Endothelial cell of umbilical vein (primary cell): ENCODE measurements at regions not wholly inside any gene's neighbourhood (a gene's known extent, or its start where the extent isn't known, plus 50 kb on each side); places are given as distances from the start of the nearest gene placed in this dataset.

Experiments
- BruUV-seq: library from RNA; stranded (reverse); fragments of 400-500 nt; replicated peaks from 2 replicates; lab custom pipeline; 2021; lab: Mats Ljungman, UMichigan
- CTCF ChIA-PET: fragments of 300-600, 350-600 bp; sonication (Branson Sonifier 250); formaldehyde crosslinking; loops from one replicate; lab custom pipeline; 2021; ENCODE audit warnings: antibody characterized with exemption, inconsistent platforms; lab: Charles Lee
- POLR2A ChIA-PET: fragments of 300-600, 350-600 bp; sonication (Branson Sonifier 250); formaldehyde crosslinking; loops from one replicate; lab custom pipeline; 2021; ENCODE audit warnings: antibody characterized with exemption, inconsistent platforms; lab: Charles Lee
- DNase-seq: peaks from one replicate; pipeline ENCODE4 v3.0.0-alpha.2; 2011; ENCODE audit warnings: low read depth, low spot score
- FAIRE-seq: peaks from 2 replicates; lab custom pipeline; 2011; peaks lifted over from hg19 to GRCh38; lab: Jason Lieb, UNC
- H2AFZ ChIP-seq: 2 replicates; pipeline ENCODE4 v1.6.0; 2012; ENCODE audit warnings: low read depth, low read length, control low read depth, inconsistent platforms
- H3K27ac ChIP-seq: 2 replicates; pipeline ENCODE4 v1.5.1; 2011; ENCODE audit warnings: low read depth, mild to moderate bottlenecking, control low read depth, low read length, moderate library complexity; ENCODE audit not compliant: insufficient read depth
- H3K27me3 ChIP-seq, 2 experiments: 2 replicates each; pipeline versions ENCODE4 v1.6.0 to v1.6.1; 2011; ENCODE audit warnings: low read length in 2 of 2, mixed read lengths in 1 of 2; ENCODE audit not compliant: control insufficient read depth in 2 of 2, insufficient read depth in 2 of 2
- H3K36me3 ChIP-seq, 2 experiments: 2 replicates in 1 of 2; 3 replicates in 1 of 2; pipeline ENCODE4 v1.5.1; 2011; ENCODE audit warnings: low read length in 2 of 2, mild to moderate bottlenecking in 1 of 2, moderate library complexity in 1 of 2; ENCODE audit not compliant: control insufficient read depth in 2 of 2, insufficient read depth in 2 of 2; ENCODE audit errors: extremely low read depth in 1 of 2
- H3K4me1 ChIP-seq: 3 replicates; pipeline ENCODE4 v1.5.1; 2011; ENCODE audit warnings: mild to moderate bottlenecking, low read length; ENCODE audit not compliant: control insufficient read depth, insufficient read depth; ENCODE audit errors: extremely low read depth
- H3K4me2 ChIP-seq: 2 replicates; pipeline ENCODE4 v1.6.1; 2011; ENCODE audit warnings: low read length, control low read depth, mixed read lengths; ENCODE audit not compliant: insufficient read depth
- H3K4me3 ChIP-seq, 3 experiments: fragments of 200-600 bp in 1 of 3; sonication (generic), shearing (Covaris generic) in 1 of 3; replicated peaks in 1 of 3; 2 replicates each; pipeline ENCODE4 v1.5.1; 2011 to 2016; ENCODE audit warnings: control low read depth in 3 of 3, low read length in 3 of 3, mild to moderate bottlenecking in 2 of 3, inconsistent platforms in 1 of 3, low read depth in 1 of 3, moderate library complexity in 1 of 3; ENCODE audit not compliant: insufficient read depth in 1 of 3
- H3K79me2 ChIP-seq: 2 replicates; pipeline ENCODE4 v1.6.0; 2012; ENCODE audit warnings: low read length, inconsistent platforms; ENCODE audit not compliant: control insufficient read depth, insufficient read depth
- H3K9ac ChIP-seq: replicated peaks from 2 replicates; pipeline ENCODE3; 2011; ENCODE audit warnings: low read length, control low read depth; ENCODE audit not compliant: insufficient read depth; ENCODE audit errors: extremely low read depth
- H3K9me1 ChIP-seq: replicated peaks from 3 replicates; pipeline ENCODE4 v1.6.0; 2011; ENCODE audit warnings: mild to moderate bottlenecking, low read length; ENCODE audit not compliant: control insufficient read depth, insufficient read depth; ENCODE audit errors: extremely low read depth
- H3K9me3 ChIP-seq: replicated peaks from 2 replicates; pipeline ENCODE4 v1.5.1; 2012; ENCODE audit warnings: low read length, inconsistent platforms; ENCODE audit not compliant: control insufficient read depth, insufficient read depth
- H4K20me1 ChIP-seq: replicated peaks from 2 replicates; pipeline ENCODE3; 2011; ENCODE audit warnings: mild to moderate bottlenecking, low read length; ENCODE audit not compliant: control insufficient read depth, insufficient read depth; ENCODE audit errors: extremely low read depth
- CTCF ChIP-seq, 2 donors: IDR thresholded peaks; 1 replicate in 1 of 2; 2 replicates in 1 of 2; pipeline ENCODE4 v1.5.1; 2011; ENCODE audit warnings: low read length in 2 of 2, mild to moderate bottlenecking in 2 of 2, moderate library complexity in 2 of 2, control low read depth in 1 of 2, inconsistent platforms in 1 of 2, low read depth in 1 of 2; ENCODE audit not compliant: insufficient read depth in 1 of 2; ENCODE audit errors: extremely low read depth in 1 of 2
- EZH2 ChIP-seq: IDR thresholded peaks from 2 replicates; pipeline ENCODE4 v1.6.1; 2012; ENCODE audit warnings: borderline replicate concordance, low read depth, mild to moderate bottlenecking, moderate library complexity, low read length, inconsistent platforms; ENCODE audit not compliant: severe bottlenecking
- FOS ChIP-seq: IDR thresholded peaks from 2 replicates; pipeline ENCODE4 v1.6.1; 2011; ENCODE audit warnings: mild to moderate bottlenecking, low read length, moderate library complexity, borderline replicate concordance; ENCODE audit not compliant: insufficient read depth
- GATA2 ChIP-seq: IDR thresholded peaks from 2 replicates; pipeline ENCODE4 v1.7.0; 2011; ENCODE audit warnings: low read depth, mild to moderate bottlenecking, moderate library complexity, mixed read lengths, low read length; ENCODE audit not compliant: insufficient read length, insufficient read depth
- JUN ChIP-seq: IDR thresholded peaks from 2 replicates; pipeline ENCODE4 v1.6.1; 2011; ENCODE audit warnings: borderline replicate concordance, low read depth; ENCODE audit not compliant: insufficient read length, insufficient read depth
- MYC ChIP-seq: IDR thresholded peaks from one replicate; pipeline ENCODE4 v1.6.1; 2011; ENCODE audit warnings: mild to moderate bottlenecking, low read depth, low read length
- POLR2A ChIP-seq: IDR thresholded peaks from 2 replicates; pipeline ENCODE4 v1.6.1; 2012; ENCODE audit warnings: low read depth, mild to moderate bottlenecking, control low read depth, low read length
- POLR2AphosphoS5 ChIP-seq: IDR thresholded peaks from 2 replicates; pipeline ENCODE4 v1.6.1; 2012; ENCODE audit warnings: low read depth, mild to moderate bottlenecking, control low read depth, low read length, moderate library complexity; ENCODE audit not compliant: insufficient read depth
- dilution Hi-C: fragments of 300-500 bp; cut with MboI; formaldehyde crosslinking; loops from one replicate; pipeline ENCODE4 v1.15.0; 2019; ENCODE audit warnings: low sequenced_read_pairs; ENCODE audit not compliant: extremely low pct_ligation_motif_present
- intact Hi-C: fragments of 100-400 bp; cut with micrococcal nuclease; formaldehyde crosslinking; loops from one replicate; pipeline ENCODE4 v1.10.0; 2022
- TF ChIP-seq, protein P1 (sequence below): IDR thresholded peaks from 2 replicates; pipeline ENCODE4 v1.6.1; 2011; ENCODE audit not compliant: insufficient read depth, insufficient read length

- no peaks in the 10 kb centered on the region for H3K27me3 ChIP-seq
- H3K4me2 ChIP-seq: no peak overlapping the region
- FAIRE-seq (no peak), DNase-seq (no peak)
- CTCF ChIA-PET: interaction anchor here (1.8 kb wide), 1 partner anchor 14 kb away, joined by 4 read pairs; no protein-coding TSS in a partner anchor
- H4K20me1 ChIP-seq: no peaks in the 10 kb centered on the region
- no peaks in the 10 kb centered on the region for H3K79me2 ChIP-seq
- no peak overlapping the region for H3K27ac ChIP-seq
- peaks cover 32% of the 10 kb centered on the region for H3K4me1 ChIP-seq
- TF ChIP-seq POLR2AphosphoS5: no peak
- no peak for TF ChIP-seq CTCF (IDR thresholded peaks at IDR 0.05; ENCODE audit: extremely low read depth in 1 of 2, insufficient read depth in 1 of 2, low read depth in 1 of 2, low read length in 2 of 2)
- TF ChIP-seq FOS: no peak
- no peak for TF ChIP-seq POLR2A
- no peak for TF ChIP-seq GATA2
- TF ChIP-seq JUN: no peak
- TF ChIP-seq, protein P1, sequence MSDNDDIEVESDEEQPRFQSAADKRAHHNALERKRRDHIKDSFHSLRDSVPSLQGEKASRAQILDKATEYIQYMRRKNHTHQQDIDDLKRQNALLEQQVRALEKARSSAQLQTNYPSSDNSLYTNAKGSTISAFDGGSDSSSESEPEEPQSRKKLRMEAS: no peak
- no peak for TF ChIP-seq EZH2
- no peak for TF ChIP-seq MYC
- no peaks in the 10 kb centered on the region for H3K9me1 ChIP-seq
- POLR2A ChIA-PET: no interaction called here
- H3K9ac ChIP-seq: no peak overlapping the region
- no peaks in the 10 kb centered on the region for H3K9me3 ChIP-seq
- no peak overlapping the region for H3K4me3 ChIP-seq
- dilution Hi-C loops (no loop called here), intact Hi-C loops (loop anchor here (5.0 kb wide), 1 partner anchor 48 kb away; no protein-coding TSS in a partner anchor)
- no peaks in the 10 kb centered on the region for H3K36me3 ChIP-seq
- no TSS peak for BruUV-seq
- H2AFZ ChIP-seq: no peak overlapping the region
These were observed 65.0 kb upstream of the GGTA1 start for GRCh38 chr9:121564504-121565260.
